Panc1 (cell line): ENCODE measurements at regions not wholly inside any gene's neighbourhood (a gene's known extent, or its start where the extent isn't known, plus 50 kb on each side); places are given as distances from the start of the nearest gene placed in this dataset.

Experiments used
- ATAC-seq: fragments of 200-7000 bp; cut with Tn5 transposase; 2 replicates; pipeline ENCODE4 v1.9.1; 2020; ENCODE audit warnings: mild to moderate bottlenecking, moderate library complexity
- BruUV-seq: library from RNA; stranded (reverse); fragments of 400-500 nt; replicated peaks from 2 replicates; lab custom pipeline; 2021; lab: Mats Ljungman, UMichigan
- CTCF ChIA-PET: fragments of 300-600 bp; sonication (Branson Sonifier 250); formaldehyde crosslinking; loops from one replicate; lab custom pipeline; 2022; ENCODE audit warnings: antibody characterized with exemption; lab: Charles Lee
- POLR2A ChIA-PET: fragments of 300-600 bp; sonication (Branson Sonifier 250); formaldehyde crosslinking; loops from one replicate; lab custom pipeline; 2022; ENCODE audit warnings: antibody characterized with exemption; lab: Charles Lee
- DNase-seq: peaks from one replicate; pipeline ENCODE4 v3.0.0-alpha.2; 2010; ENCODE audit warnings: low read depth, low spot score
- H3K27ac ChIP-seq: 2 replicates; pipeline ENCODE4 v1.5.1; 2011; ENCODE audit warnings: mild to moderate bottlenecking, low read length, inconsistent platforms
- H3K27me3 ChIP-seq: fragments of 200-500 bp; sonication (Bioruptor generic); 2 replicates; pipeline ENCODE4 v1.6.0; 2014; ENCODE audit warnings: low read length, inconsistent platforms; ENCODE audit not compliant: control insufficient read depth, insufficient read depth
- H3K36me3 ChIP-seq: fragments of 200-500 bp; sonication (Bioruptor generic); 2 replicates; pipeline ENCODE4 v1.5.1; 2014; ENCODE audit warnings: inconsistent platforms, mild to moderate bottlenecking, low read length, moderate library complexity; ENCODE audit not compliant: control insufficient read depth, insufficient read depth
- H3K4me1 ChIP-seq: 2 replicates; pipeline ENCODE4 v1.5.1; 2011; ENCODE audit warnings: inconsistent platforms, mild to moderate bottlenecking, low read length, moderate library complexity; ENCODE audit not compliant: control insufficient read depth, insufficient read depth
- H3K4me3 ChIP-seq, 2 experiments: 2 replicates each; pipeline ENCODE4 v1.5.1; 2011 to 2012; ENCODE audit warnings: low read depth in 2 of 2, low read length in 2 of 2, mild to moderate bottlenecking in 2 of 2, inconsistent platforms in 1 of 2, moderate library complexity in 1 of 2
- H3K9me3 ChIP-seq: fragments of 200-500 bp; sonication (Bioruptor generic); 2 replicates; pipeline ENCODE4 v1.5.1; 2014; ENCODE audit warnings: low read depth, mild to moderate bottlenecking, inconsistent platforms, low read length, moderate library complexity; ENCODE audit not compliant: control insufficient read depth, insufficient read depth
- CTCF ChIP-seq: fragments of 450-650 bp; IDR thresholded peaks from 2 replicates; pipeline ENCODE4 v1.5.1; 2017; ENCODE audit warnings: mild to moderate bottlenecking
- POLR2AphosphoS5 ChIP-seq: IDR thresholded peaks from 2 replicates; pipeline ENCODE4 v1.6.1; 2012; ENCODE audit warnings: mild to moderate bottlenecking, low read depth, low read length, moderate library complexity
- REST ChIP-seq, 2 experiments: IDR thresholded peaks; 2 replicates each; pipeline ENCODE4 v1.6.1; 2011 to 2012; ENCODE audit warnings: low read depth in 2 of 2, control low read depth in 1 of 2, low read length in 1 of 2, mild to moderate bottlenecking in 1 of 2, moderate library complexity in 1 of 2; ENCODE audit not compliant: insufficient read depth in 1 of 2
- SIN3A ChIP-seq: IDR thresholded peaks from 2 replicates; pipeline ENCODE4 v1.6.1; 2012; ENCODE audit warnings: low read depth, mild to moderate bottlenecking, low read length, moderate library complexity, borderline replicate concordance; ENCODE audit not compliant: insufficient read depth
- TCF7L2 ChIP-seq: IDR thresholded peaks from 2 replicates; pipeline ENCODE4 v1.6.1; 2011; ENCODE audit warnings: mild to moderate bottlenecking, low read depth, low read length, inconsistent platforms
- in situ Hi-C: cut with HindIII; loops from 2 replicates; pipeline ENCODE4 v1.10.0; 2016; ENCODE audit warnings: low sequenced_read_pairs, low pct_unique_long_range_greater_than_20kb
- intact Hi-C: fragments of 100-400 bp; cut with micrococcal nuclease; formaldehyde crosslinking; loops from one replicate; pipeline ENCODE4 v1.10.0; 2022; ENCODE audit not compliant: unreplicated experiment

GRCh38 chr5:62717301-62717933 is 138.8 kb downstream of the LRRC70 start:
- intact Hi-C loops = no loop called here
- Histone ChIP-seq H3K4me3 (no peak overlapping the region), H3K27ac (no peak overlapping the region), H3K36me3 (no peaks in the 10 kb centered on the region), H3K4me1 (no peaks in the 10 kb centered on the region), H3K27me3 (peaks cover 9% of the 10 kb centered on the region), H3K9me3 (no peaks in the 10 kb centered on the region)
- ChIA-PET CTCF (no interaction called here), POLR2A (no interaction called here)
- TF ChIP-seq POLR2AphosphoS5 (no peak), SIN3A (no peak), REST (IDR thresholded peaks at IDR 0.05; ENCODE audit: insufficient read depth in 1 of 2, low read depth in 2 of 2, low read length in 1 of 2) (no peak), CTCF (no peak), TCF7L2 (no peak)
- BruUV-seq = no TSS peak
- DNase-seq = no peak
- in situ Hi-C loops = no loop called here
- no peak for ATAC-seq

DNA sequence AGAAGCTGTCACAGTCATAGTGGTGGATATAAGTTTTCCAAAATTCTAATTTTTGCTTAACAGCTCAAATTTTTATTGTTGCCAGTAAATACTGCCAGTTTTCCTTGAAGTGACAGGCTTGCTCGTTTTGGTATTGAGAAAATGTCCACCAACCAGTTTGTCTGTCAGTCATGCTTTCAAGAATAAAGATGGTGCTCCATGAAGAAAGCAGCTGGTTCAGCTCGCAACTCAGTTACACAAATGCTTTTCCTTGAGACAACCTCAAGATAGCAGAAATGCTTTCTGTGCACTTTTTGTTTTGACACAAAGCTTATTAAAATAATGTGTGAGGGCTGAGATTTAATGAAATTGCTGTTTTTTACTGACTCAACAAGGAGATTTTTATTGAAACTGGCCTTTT is 135.7 kb downstream of the LRRC70 start:
- TF ChIP-seq REST (IDR thresholded peaks at IDR 0.05; ENCODE audit: insufficient read depth in 1 of 2, low read depth in 2 of 2, low read length in 1 of 2) = no peak
- no peak for TF ChIP-seq POLR2AphosphoS5
- TF ChIP-seq SIN3A = no peak
- no peak for TF ChIP-seq TCF7L2
- no peak for TF ChIP-seq CTCF
- ChIA-PET CTCF (no interaction called here), POLR2A (no interaction called here)
- H3K9me3 ChIP-seq = no peaks in the 10 kb centered on the region
- H3K27me3 ChIP-seq = peaks cover 7% of the 10 kb centered on the region; the same call in 1 of the 2 replicates
- ATAC-seq (no peak), DNase-seq (no peak)
- no peaks in the 10 kb centered on the region for H3K36me3 ChIP-seq
- in situ Hi-C loops (no loop called here), intact Hi-C loops (no loop called here)
- no peaks in the 10 kb centered on the region for H3K4me1 ChIP-seq
- no TSS peak for BruUV-seq
- no peak overlapping the region for H3K27ac ChIP-seq
- H3K4me3 ChIP-seq = no peak overlapping the region
